ENCODE measurements at regions not wholly inside any gene's neighbourhood (a gene's known extent, or its start where the extent isn't known, plus 50 kb on each side); places are given as distances from the start of the nearest gene placed in this dataset.

DNA sequence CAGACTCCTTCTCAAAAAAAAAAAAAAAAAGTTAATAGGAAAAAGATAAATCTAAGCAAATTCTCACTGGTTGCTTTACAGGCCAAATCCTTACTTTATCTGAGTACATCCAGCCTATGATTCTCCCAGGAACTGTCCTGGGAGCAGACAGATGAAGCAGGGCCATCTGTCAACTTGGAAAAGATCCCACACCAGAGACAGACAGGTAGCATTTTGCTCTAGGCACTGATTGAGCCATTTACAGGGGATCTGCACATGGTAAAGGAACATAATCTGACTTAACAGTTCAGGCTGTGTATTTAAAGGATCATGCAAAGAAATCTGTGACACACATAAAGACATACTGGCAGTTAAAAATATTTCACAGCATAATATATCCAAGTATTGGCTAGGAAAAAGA, 1006.5 kb downstream of the TBL1XR1 start:
- no peak for TF ChIP-seq POLR2A (IDR thresholded peaks at IDR 0.05)
- TF ChIP-seq, protein P1, sequence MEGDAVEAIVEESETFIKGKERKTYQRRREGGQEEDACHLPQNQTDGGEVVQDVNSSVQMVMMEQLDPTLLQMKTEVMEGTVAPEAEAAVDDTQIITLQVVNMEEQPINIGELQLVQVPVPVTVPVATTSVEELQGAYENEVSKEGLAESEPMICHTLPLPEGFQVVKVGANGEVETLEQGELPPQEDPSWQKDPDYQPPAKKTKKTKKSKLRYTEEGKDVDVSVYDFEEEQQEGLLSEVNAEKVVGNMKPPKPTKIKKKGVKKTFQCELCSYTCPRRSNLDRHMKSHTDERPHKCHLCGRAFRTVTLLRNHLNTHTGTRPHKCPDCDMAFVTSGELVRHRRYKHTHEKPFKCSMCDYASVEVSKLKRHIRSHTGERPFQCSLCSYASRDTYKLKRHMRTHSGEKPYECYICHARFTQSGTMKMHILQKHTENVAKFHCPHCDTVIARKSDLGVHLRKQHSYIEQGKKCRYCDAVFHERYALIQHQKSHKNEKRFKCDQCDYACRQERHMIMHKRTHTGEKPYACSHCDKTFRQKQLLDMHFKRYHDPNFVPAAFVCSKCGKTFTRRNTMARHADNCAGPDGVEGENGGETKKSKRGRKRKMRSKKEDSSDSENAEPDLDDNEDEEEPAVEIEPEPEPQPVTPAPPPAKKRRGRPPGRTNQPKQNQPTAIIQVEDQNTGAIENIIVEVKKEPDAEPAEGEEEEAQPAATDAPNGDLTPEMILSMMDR (IDR thresholded peaks at IDR 0.05) = no peak
